IMR-90 (cell line): ENCODE measurements at regions not wholly inside any gene's neighbourhood (a gene's known extent, or its start where the extent isn't known, plus 50 kb on each side); places are given as distances from the start of the nearest gene placed in this dataset.

ENCODE experiments used
- ATAC-seq: fragments of 200-7000 bp; cut with Tn5 transposase; 2 replicates; pipeline ENCODE4 v1.9.1; 2020; ENCODE audit warnings: low read depth, mild to moderate bottlenecking, moderate library complexity
- BruUV-seq: library from RNA; stranded (reverse); fragments of 400-500 nt; replicated peaks from 2 replicates; lab custom pipeline; 2021; lab: Mats Ljungman, UMichigan
- CTCF ChIA-PET: fragments of 300-600 bp; formaldehyde crosslinking; extraction: SDS; loops from one replicate; lab custom pipeline; 2021; ENCODE audit warnings: antibody characterized with exemption; lab: Yijun Ruan, JAX
- POLR2A ChIA-PET: fragments of 300-600 bp; sonication (Branson Sonifier 250); formaldehyde crosslinking; loops from one replicate; lab custom pipeline; 2022; ENCODE audit warnings: antibody characterized with exemption; ENCODE audit not compliant: unreplicated experiment; lab: Charles Lee
- DNase-seq: peaks from one replicate; pipeline ENCODE4 v3.0.0; 2013
- H2AFZ ChIP-seq: replicated peaks from 2 replicates; pipeline ENCODE3; 2013; ENCODE audit warnings: low read length, mild to moderate bottlenecking; ENCODE audit not compliant: poor library complexity
- H2AK5ac ChIP-seq: 2 replicates; pipeline ENCODE4 v1.6.1; 2013; ENCODE audit warnings: low read depth, low read length, inconsistent platforms
- H2AK9ac ChIP-seq: replicated peaks from 2 replicates; pipeline ENCODE3; 2013; ENCODE audit warnings: mild to moderate bottlenecking, low read depth, low read length, moderate library complexity; ENCODE audit not compliant: poor library complexity
- H2BK120ac ChIP-seq: 2 replicates; pipeline ENCODE4 v1.6.1; 2013; ENCODE audit warnings: low read depth, low read length, inconsistent platforms
- H2BK15ac ChIP-seq: 3 replicates; pipeline ENCODE4 v1.6.1; 2013; ENCODE audit warnings: low read depth, low read length, inconsistent platforms
- H2BK20ac ChIP-seq: 2 replicates; pipeline ENCODE4 v1.6.1; 2013; ENCODE audit warnings: low read depth, mild to moderate bottlenecking, inconsistent platforms, low read length, moderate library complexity
- H2BK5ac ChIP-seq: 2 replicates; pipeline ENCODE4 v1.6.1; 2013; ENCODE audit warnings: mild to moderate bottlenecking, low read depth, low read length, inconsistent platforms; ENCODE audit not compliant: poor library complexity, severe bottlenecking
- H3K14ac ChIP-seq: replicated peaks from 2 replicates; pipeline ENCODE4 v1.6.1; 2013; ENCODE audit warnings: low read depth, low read length, inconsistent platforms
- H3K18ac ChIP-seq: 2 replicates; pipeline ENCODE4 v1.6.1; 2013; ENCODE audit warnings: low read depth, low read length, control low read depth
- H3K23ac ChIP-seq: 2 replicates; pipeline ENCODE4 v1.6.1; 2013; ENCODE audit warnings: low read depth, low read length, inconsistent platforms
- H3K27ac ChIP-seq: 2 replicates; pipeline ENCODE4 v1.5.1; 2013; ENCODE audit warnings: mild to moderate bottlenecking, control low read depth, low read length; ENCODE audit not compliant: insufficient read depth
- H3K27me3 ChIP-seq: 2 replicates; pipeline ENCODE4 v1.6.1; 2013; ENCODE audit warnings: low read length; ENCODE audit not compliant: control insufficient read depth, insufficient read depth
- H3K36me3 ChIP-seq: 2 replicates; pipeline ENCODE4 v1.6.1; 2013; ENCODE audit warnings: low read length, mixed read lengths; ENCODE audit not compliant: control insufficient read depth, insufficient read depth
- H3K4ac ChIP-seq: 2 replicates; pipeline ENCODE4 v1.6.1; 2013; ENCODE audit warnings: low read depth, low read length, inconsistent platforms
- H3K4me1 ChIP-seq: 2 replicates; pipeline ENCODE4 v1.6.1; 2013; ENCODE audit warnings: low read length, mixed read lengths; ENCODE audit not compliant: control insufficient read depth, insufficient read depth
- H3K4me2 ChIP-seq: 2 replicates; pipeline ENCODE4 v1.6.1; 2013; ENCODE audit warnings: low read depth, mild to moderate bottlenecking, control low read depth, low read length, moderate library complexity
- H3K4me3 ChIP-seq: 2 replicates; pipeline ENCODE4 v1.5.1; 2013; ENCODE audit warnings: low read depth, mild to moderate bottlenecking, control low read depth, low read length, moderate library complexity; ENCODE audit not compliant: insufficient read depth
- H3K56ac ChIP-seq: 2 replicates; pipeline ENCODE4 v1.6.1; 2013; ENCODE audit warnings: low read length, inconsistent platforms; ENCODE audit not compliant: insufficient read depth; ENCODE audit errors: extremely low read depth
- H3K79me1 ChIP-seq, 2 experiments: 2 replicates each; pipeline ENCODE4 v1.6.1; 2013; ENCODE audit warnings: low read length in 2 of 2, inconsistent platforms in 1 of 2, low read depth in 1 of 2
- H3K9ac ChIP-seq: 2 replicates; pipeline ENCODE4 v1.6.1; 2013; ENCODE audit warnings: low read depth, low read length, control low read depth
- H3K9me1 ChIP-seq: 2 replicates; pipeline ENCODE4 v1.6.1; 2013; ENCODE audit warnings: low read length, inconsistent platforms; ENCODE audit not compliant: insufficient read depth
- H3K9me3 ChIP-seq: 2 replicates; pipeline ENCODE4 v1.6.1; 2013; ENCODE audit warnings: low read length; ENCODE audit not compliant: control insufficient read depth, insufficient read depth
- H4K20me1 ChIP-seq: 2 replicates; pipeline ENCODE4 v1.6.1; 2013; ENCODE audit warnings: low read length, inconsistent platforms; ENCODE audit not compliant: insufficient read depth
- H4K5ac ChIP-seq: 2 replicates; pipeline ENCODE4 v1.6.1; 2013; ENCODE audit warnings: mild to moderate bottlenecking, low read depth, low read length, control low read depth
- H4K8ac ChIP-seq, 2 experiments: 2 replicates each; pipeline ENCODE4 v1.6.1; 2013; ENCODE audit warnings: low read depth in 2 of 2, low read length in 2 of 2, control low read depth in 1 of 2, inconsistent platforms in 1 of 2
- H4K91ac ChIP-seq: 2 replicates; pipeline ENCODE4 v1.6.1; 2013; ENCODE audit warnings: low read depth, low read length, inconsistent platforms; ENCODE audit not compliant: insufficient read depth
- BHLHE40 ChIP-seq: fragments of 150-350 bp; IDR thresholded peaks from 2 replicates; pipeline ENCODE4 v1.6.1; 2016; ENCODE audit warnings: mild to moderate bottlenecking, low read depth, low read length
- CEBPB ChIP-seq: IDR thresholded peaks from 2 replicates; pipeline ENCODE4 v1.6.1; 2012; ENCODE audit warnings: low read depth, low read length, improper control_type of control experiment
- CHD1 ChIP-seq: IDR thresholded peaks from 2 replicates; pipeline ENCODE4 v1.6.1; 2012; ENCODE audit warnings: low read depth, low read length, improper control_type of control experiment
- CTCF ChIP-seq: conservative IDR thresholded peaks from 2 replicates; pipeline ENCODE4 v1.5.1; 2012; ENCODE audit warnings: mild to moderate bottlenecking, low read depth, low read length, improper control_type of control experiment
- FOS ChIP-seq: fragments of 150-350 bp; IDR thresholded peaks from 2 replicates; pipeline ENCODE4 v1.6.1; 2016; ENCODE audit warnings: low read depth, low read length
- MAFK ChIP-seq: IDR thresholded peaks from 2 replicates; pipeline ENCODE4 v1.6.1; 2012; ENCODE audit warnings: low read depth, low read length, improper control_type of control experiment
- MAZ ChIP-seq: IDR thresholded peaks from 2 replicates; pipeline ENCODE4 v1.6.1; 2012; ENCODE audit warnings: low read depth, mild to moderate bottlenecking, low read length, improper control_type of control experiment, moderate library complexity, borderline replicate concordance
- MXI1 ChIP-seq: IDR thresholded peaks from 2 replicates; pipeline ENCODE4 v1.6.1; 2012; ENCODE audit warnings: low read depth, mild to moderate bottlenecking, low read length, moderate library complexity, borderline replicate concordance
- RCOR1 ChIP-seq: IDR thresholded peaks from 2 replicates; pipeline ENCODE4 v1.6.1; 2012; ENCODE audit warnings: mild to moderate bottlenecking, low read length, improper control_type of control experiment; ENCODE audit not compliant: insufficient replicate concordance
- RFX5 ChIP-seq: IDR thresholded peaks from 2 replicates; pipeline ENCODE4 v1.8.0; 2012; ENCODE audit warnings: low read depth, mild to moderate bottlenecking, low read length, moderate library complexity
- SMC3 ChIP-seq: fragments of 150-350 bp; IDR thresholded peaks from 2 replicates; pipeline ENCODE4 v1.6.1; 2016; ENCODE audit warnings: low read depth, mild to moderate bottlenecking, antibody characterized with exemption, low read length, moderate library complexity
- WGBS, 2 experiments: methylation state at CpG; one replicate each; pipeline versions ENCODE4 v1.1.5 to v1.1.7; 2013; ENCODE audit warnings: missing lambda C conversion rate in 2 of 2; ENCODE audit not compliant: insufficient read length in 1 of 2; ENCODE audit errors: extremely low coverage in 2 of 2; 5-methylcytosine and 5-hydroxymethylcytosine counted together
- dilution Hi-C: fragments of 300-500 bp; cut with HindIII; formaldehyde crosslinking; loops from one replicate; pipeline ENCODE4 v1.14.3; 2018; ENCODE audit warnings: low sequenced_read_pairs; ENCODE audit not compliant: unreplicated experiment
- in situ Hi-C: fragments of 300-500 bp; cut with MboI; formaldehyde crosslinking; loops from 3 replicates; pipeline ENCODE4 v1.14.3; 2019; ENCODE audit warnings: low sequenced_read_pairs, inconsistent platforms, mixed read lengths
- intact Hi-C: fragments of 100-400 bp; cut with micrococcal nuclease; formaldehyde crosslinking; loops from 2 replicates; pipeline ENCODE4 v1.10.0; 2022
- TF ChIP-seq, protein P1 (sequence below): fragments of 150-350 bp; IDR thresholded peaks from 2 replicates; pipeline ENCODE4 v1.6.1; 2017; ENCODE audit warnings: mild to moderate bottlenecking, antibody characterized with exemption, low read length, low read depth

GRCh38 chr3:40973141-40973540, 226.2 kb upstream of the CTNNB1 start:
- Histone ChIP-seq H2AK9ac (no peak overlapping the region), H3K4me2 (no peak overlapping the region), H3K18ac (no peak overlapping the region), H3K4me3 (no peak overlapping the region), H3K27ac (no peak overlapping the region), H3K23ac (no peak overlapping the region), H3K79me1 (no peaks in the 10 kb centered on the region; a peak in 1 of 4 replicates), H2AK5ac (no peak overlapping the region), H3K27me3 (no peaks in the 10 kb centered on the region), H4K8ac (no peak overlapping the region), H3K56ac (no peak overlapping the region), H4K20me1 (no peaks in the 10 kb centered on the region), H2BK20ac (no peak overlapping the region), H2BK120ac (no peak overlapping the region), H2BK15ac (no peak overlapping the region), H3K14ac (no peak overlapping the region), H3K9ac (no peak overlapping the region), H3K4me1 (peaks cover 4% of the 10 kb centered on the region; the same call in 1 of the 2 replicates), H3K4ac (no peak overlapping the region), H4K91ac (no peak overlapping the region), H3K9me1 (peaks cover 7% of the 10 kb centered on the region; the same call in 1 of the 2 replicates), H4K5ac (no peak overlapping the region), H3K36me3 (no peaks in the 10 kb centered on the region), H2AFZ (no peak overlapping the region), H3K9me3 (no peaks in the 10 kb centered on the region), H2BK5ac (no peak overlapping the region)
- ChIA-PET POLR2A (no interaction called here), CTCF (no interaction called here)
- dilution Hi-C loops: no loop called here
- in situ Hi-C loops: no loop called here
- no TSS peak for BruUV-seq
- TF ChIP-seq MXI1 (no peak), CHD1 (no peak), MAZ (no peak), RCOR1 (no peak), FOS (no peak), SMC3 (no peak), CEBPB (no peak), RFX5 (no peak), BHLHE40 (no peak), MAFK (no peak), CTCF (no peak)
- TF ChIP-seq, protein P1, sequence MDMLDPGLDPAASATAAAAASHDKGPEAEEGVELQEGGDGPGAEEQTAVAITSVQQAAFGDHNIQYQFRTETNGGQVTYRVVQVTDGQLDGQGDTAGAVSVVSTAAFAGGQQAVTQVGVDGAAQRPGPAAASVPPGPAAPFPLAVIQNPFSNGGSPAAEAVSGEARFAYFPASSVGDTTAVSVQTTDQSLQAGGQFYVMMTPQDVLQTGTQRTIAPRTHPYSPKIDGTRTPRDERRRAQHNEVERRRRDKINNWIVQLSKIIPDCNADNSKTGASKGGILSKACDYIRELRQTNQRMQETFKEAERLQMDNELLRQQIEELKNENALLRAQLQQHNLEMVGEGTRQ: no peak
- intact Hi-C loops: no loop called here
- 60% methylated on average over 1 of the region's 2 CpGs; no CpG with 5 or more reads in 1 of the 2 experiments for WGBS, 2 experiments
- DNase-seq (no peak), ATAC-seq (no peak)
